GM18517 (cell line): ENCODE measurements at regions not wholly inside any gene's neighbourhood (a gene's known extent, or its start where the extent isn't known, plus 50 kb on each side); places are given as distances from the start of the nearest gene placed in this dataset.

Experiments used
- ATAC-seq: cut with Tn5 transposase; IDR thresholded peaks from one replicate; pipeline ENCODE4 v1.9.1; 2021; ENCODE audit warnings: mild to moderate bottlenecking, moderate library complexity; ENCODE audit not compliant: unreplicated experiment

DNA sequence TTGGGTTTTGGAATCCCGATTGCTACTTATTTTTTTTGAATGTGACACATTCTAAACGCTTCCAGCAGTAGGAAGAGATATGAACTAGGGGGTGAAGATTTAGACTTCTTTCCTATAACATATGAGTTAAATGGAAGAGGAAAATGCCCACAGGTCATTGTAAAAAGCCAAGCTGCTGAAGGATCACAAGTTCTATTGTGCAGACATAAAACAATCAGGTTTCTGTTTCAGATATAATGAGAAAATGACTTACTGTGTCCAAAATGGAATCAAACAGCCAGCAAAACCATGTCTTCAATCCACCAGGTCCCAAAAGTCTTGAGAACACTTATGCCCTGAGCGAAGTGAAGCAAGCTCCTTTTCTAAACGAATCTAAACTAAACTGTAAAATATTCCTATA, 157.0 kb upstream of the SOX9 start:
- no peak for ATAC-seq

DNA sequence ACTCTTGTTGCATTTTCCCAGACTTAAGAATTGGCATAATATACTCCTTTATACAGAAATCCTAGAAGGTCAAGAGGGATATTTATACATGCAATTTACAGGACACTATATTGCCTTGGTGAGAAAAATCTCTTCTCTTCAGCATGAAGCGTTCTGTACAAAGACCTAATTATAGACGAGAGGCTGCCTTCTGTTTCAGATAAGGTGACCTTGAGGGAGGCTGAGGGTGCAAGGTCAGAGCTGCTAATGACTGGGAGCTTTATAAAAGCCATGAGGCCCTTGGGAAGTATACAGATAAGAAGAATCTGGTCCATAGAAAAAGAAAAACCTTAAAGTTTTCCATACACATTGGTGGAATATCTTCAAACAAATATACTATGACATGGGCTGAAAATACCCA, 156.3 kb upstream of the SOX9 start:
- ATAC-seq = no peak

DNA sequence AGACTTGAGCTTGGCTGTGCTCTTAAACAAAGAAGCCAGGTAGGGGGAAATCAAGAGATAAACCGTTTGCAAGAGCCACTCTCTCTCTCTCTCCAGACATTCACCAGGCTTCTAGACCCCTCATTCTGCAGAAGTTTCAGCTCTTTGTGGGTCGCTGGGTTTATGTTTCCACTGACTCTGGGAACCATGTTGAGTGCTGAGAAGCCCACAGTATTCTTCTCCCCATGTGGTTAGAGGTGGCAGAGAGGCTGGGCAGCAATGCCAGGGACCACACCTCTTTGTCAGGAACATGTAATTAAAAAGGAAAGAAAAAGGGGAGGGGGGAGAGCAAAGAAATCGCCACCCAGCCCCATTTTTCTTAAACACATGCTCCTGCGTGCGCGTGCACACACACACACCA, 154.8 kb upstream of the SOX9 start:
- ATAC-seq = no peak

DNA sequence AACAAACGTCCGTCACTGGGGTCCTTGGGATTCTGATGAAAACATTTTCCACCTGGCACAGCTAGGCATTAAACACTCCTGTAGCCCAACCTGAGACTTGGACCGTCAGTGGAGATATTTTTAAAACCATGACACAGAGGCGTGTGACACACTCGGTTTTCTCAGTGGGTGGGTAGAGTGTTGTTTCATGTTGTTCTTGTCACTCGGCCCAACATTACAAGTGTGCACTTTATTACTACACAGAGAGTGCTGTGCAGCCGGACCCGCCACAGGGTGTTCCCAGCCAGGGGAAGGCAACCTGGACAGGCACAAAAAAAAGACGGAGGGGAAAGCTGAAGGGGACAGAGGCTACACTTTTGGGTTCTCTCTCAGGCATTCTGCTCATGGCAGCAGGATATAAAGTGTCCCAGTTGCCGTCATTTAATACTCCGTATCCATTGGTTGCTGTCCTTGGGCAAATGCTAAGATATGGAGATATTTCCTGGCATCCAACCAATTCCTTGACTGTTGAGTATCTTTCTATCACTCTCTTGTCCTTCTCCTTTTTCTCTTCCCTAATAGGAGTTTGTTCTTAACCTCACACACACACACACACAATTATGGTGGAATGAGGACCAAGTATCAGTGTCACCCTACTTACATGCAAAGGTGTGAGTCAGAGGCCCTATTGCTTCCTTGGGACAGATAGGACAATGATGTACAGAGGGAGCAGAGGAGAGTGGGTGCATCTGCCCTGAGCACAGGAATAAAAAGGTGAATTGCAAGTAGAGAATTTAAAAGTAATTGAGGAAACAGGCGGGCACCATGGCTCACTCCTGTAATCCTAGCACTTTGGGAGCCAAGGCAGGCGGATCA, 154.1 kb upstream of the SOX9 start:
- ATAC-seq = no peak

DNA sequence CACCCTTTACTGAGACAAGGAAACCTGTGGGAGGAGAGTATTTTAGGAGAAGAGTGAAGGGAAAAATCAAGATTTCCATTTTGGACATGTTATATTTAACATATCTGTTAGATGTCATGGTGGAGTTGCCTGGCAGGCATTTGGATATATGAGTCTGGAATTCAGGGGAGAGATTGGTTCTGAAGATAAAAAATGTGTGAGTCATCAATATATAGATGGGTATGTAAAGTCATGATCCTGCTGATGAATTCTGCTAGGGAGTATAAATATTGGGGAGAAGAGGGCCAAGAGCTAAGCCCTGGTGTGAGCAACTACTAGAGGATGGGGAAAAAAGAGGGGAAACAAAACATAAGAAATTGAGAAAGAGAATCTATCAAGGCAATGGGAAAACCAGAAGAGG, 151.3 kb upstream of the SOX9 start:
- no peak for ATAC-seq

DNA sequence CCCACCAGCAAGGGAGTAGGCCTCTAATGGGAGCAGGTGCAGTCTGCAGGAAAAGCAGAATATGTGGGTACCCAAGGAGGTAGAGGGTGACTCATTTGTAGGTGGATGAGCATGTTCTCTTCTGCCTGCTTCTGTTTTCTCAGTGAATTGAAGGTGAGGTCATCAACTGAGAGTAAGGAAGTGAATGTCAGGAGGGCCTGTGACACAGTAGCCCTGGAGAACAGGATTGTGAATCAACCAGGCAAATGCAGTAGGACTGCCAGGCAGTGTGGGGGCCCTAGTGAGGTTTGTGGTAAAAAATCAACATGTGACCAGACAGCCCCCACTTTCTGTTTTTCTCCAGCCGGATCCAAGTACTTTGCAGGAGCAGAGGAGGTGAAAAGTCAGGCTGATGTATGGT, 150.5 kb upstream of the SOX9 start:
- no peak for ATAC-seq

DNA sequence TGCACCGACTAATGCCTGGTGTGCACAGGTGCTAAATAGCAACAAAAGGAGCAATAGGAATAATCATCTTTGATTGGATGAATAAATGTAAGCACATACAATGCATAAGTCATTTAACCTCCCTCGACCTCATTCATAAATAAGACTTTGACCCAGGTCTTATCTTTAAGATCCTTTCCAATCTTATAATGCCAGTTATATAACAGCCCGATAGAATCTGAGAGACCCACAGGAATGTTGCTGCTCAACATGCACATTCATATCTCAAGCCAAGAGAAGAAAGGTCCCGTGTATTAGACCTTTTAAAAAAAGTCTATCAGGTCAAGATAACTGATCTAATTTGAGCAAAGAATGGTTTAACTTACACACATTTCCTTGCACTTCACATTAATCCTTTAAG, 146.8 kb upstream of the SOX9 start:
- ATAC-seq = no peak

DNA sequence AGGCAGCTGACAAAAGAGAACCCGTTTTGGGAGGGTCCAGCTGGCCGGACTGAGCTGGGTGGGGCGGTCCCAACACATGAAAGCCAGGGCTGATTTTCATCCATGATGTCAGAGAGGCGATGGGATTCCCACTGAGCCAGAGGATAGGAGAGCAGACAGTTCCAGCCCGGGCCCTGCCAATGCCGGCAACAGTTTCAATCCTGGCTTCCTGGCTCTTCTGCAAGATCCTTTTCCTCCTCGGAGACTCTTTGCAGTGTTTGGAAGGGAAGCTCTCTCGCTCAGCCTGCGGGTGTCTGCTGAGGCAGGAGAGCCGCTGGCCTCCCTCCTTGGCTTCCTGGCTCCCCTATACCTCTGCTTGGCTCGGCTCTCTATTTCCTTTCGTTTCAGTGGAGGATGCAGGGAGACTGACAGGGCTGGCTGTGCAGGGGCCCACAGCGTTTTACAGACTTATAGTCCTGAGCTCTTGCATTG, 145.5 kb upstream of the SOX9 start:
- ATAC-seq = no peak

DNA sequence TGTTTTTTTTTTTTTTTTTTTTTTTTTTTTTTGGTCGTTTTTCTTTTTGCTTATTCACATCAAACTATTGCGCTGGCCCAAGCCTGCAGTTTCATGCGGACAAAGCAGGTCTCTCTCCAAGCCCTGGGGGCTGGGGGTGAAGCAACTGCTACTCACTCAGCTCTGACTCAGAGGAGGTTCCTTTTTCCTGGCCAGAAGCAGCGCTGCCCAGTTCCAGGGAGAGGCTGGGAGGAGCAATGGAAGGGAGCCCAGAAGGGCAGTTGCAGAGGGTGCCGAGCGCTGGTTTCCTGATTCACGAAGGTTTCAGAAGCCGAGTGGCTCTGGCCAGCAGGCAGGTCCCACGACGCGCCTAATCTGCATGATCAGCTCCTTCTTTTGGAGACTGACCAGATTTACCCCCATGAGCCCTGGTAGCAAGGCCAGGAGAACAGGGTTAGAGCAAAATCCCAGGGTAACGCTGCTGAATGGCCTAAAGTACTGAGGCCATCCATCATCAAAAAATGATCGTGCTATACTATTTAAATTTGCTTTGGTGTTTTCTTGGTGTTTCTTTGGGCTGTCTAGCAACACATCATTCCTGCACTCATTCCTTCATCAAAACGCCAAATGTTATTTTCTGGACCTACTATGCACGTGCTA, 144.7 kb upstream of the SOX9 start:
- no peak for ATAC-seq

DNA sequence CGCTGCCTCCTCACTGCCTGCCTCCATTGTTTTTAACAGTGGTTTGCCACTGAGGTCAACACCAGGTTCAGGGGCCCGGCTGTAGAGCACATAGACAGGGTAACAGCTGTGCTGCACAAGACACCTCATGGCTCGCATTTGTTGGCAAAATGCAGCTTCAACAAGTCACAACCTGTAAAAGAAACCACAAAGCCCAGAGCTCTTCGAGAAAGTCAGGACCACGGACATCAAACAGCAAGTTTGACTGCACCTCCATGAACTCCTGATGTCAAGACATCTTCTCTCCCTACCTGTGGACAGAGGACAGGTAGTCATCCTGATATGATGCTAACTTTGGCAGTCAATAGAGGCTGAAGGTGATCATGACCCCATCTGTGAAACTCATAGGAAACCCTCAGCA, 142.4 kb upstream of the SOX9 start:
- no peak for ATAC-seq

DNA sequence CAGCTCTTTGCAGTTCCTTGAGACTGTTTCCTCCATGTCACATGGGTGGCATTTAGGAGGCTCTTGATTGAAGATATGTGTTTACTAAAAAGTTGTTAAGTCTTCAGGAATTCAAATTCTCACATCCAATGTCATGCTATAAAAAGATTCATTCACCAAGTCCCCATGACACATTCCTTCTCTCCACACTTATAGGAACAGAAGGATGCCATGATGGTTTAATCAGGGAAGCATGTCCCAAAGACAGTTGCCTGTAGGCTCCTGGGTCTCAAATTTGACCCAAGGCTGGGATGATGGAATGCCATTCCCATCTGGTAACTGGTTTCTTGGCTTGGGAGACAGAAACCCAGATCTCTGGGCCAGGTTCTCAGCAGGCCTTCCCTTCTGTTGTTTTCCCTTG, 140.6 kb upstream of the SOX9 start:
- ATAC-seq = no peak

DNA sequence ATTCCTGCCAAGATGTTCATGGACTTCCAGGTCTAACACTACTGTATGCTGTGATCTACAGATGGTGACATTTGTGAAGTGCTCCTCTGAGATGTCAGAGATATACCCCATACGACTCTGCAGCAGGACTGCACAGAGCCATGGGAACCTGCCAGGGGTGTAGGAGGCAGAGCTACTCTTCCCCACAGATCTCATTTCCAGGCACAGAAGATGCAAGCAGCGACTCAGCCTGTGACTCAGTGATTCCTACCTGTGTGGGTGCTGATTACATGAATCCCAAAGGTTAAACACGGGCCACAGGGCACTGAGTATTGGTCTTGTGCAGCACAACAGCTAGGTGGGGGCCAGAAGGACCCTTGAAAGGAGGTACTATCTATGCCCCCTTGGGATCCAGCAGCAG, 137.0 kb upstream of the SOX9 start:
- no peak for ATAC-seq

DNA sequence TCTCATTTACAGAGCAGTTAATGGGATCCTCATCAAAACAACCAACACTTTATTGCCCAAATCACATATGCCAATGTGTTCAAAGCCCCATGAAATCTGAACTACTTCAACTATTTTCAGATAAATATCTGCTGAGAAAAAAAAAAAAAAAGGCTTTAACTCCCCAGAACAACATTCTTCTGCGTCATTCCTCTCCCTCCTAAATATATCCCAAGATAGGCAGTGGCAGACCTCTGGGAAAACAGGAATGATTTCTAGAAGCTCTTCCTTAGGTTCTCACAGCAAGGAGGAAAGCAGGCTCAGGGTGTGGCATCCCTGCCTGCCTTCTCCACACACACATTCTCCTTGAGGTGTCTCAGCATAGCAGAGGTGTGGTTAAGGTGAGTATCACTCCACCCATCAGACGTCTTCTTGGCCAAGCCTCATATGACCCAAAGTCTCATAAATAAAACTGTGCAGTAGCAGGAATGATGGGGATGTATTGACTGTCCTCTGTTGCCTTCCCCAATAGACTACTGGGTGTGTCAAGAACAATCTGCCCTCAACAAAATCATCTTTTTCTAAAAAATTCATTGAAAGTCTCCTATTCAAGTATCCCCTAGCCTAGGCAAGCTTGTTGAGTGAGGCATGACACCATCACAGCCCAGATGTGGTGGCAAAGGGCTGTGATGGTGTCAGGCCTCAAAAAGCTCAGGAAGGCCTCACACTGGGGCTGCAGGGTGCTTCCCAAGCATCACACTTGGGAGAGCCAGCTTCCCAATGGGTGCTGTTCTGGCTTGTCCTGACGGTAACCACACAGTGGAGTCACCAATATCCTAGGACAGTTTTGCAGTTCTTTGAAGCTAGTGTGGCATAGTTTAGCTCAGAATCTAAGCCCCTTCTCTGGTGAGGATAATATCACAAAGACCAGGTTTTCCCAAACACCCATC, 135.4 kb upstream of the SOX9 start:
- no peak for ATAC-seq

DNA sequence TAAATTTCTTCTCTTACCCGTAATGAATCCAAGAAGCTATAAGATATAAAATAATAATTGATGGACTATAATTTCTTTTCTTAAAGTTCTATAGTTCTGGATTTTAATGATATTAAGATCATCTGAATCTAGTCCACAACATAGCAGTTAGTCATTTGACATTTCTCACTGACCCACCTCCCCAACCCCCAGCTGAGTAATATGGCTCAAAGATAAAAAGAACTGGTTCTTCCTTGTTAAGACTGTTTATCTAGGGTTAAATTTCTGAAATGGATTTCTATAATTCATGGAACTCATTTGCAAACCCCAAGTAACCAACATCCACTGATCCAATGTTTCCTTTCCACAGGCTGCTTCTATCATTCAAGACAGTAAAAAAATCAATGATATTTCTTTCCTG, 133.9 kb upstream of the SOX9 start:
- ATAC-seq = no peak

DNA sequence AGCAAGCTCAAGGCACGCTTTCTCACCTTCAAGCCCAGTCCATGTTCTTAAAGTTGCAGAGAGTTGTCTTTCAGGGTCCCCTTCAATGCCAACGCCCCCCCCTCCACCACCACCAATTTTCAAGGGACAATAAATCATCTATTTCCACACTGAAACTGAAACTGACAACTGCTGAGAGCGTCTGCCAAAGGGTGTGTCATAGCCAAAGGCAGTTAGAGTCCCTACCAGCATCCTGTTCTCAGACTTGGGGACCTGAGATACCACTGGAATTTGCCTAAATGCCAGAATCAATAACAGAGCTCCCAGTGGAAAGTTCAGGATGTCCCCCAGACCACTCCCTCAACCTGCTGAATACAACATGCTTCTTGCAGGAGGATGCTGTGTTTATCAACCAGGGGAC, 133.2 kb upstream of the SOX9 start:
- ATAC-seq = no peak

DNA sequence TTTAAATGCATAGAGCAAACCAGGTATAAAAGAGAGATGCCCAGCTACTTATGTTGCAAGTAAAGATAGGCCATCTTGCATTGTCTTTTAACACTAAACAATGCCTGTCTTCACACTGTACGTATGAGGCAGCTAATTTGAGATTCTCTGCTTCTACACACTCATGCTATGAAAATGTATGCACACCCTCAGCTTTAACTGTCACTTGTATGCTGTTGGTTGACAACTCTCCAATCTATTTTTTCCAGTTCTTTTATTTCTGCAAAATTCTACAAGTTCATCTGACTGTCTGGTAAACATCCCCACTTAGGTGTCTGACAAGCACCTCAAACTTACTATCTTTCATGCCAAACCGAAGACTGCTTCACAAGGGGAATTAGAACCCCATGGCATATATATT, 131.7 kb upstream of the SOX9 start:
- no peak for ATAC-seq

DNA sequence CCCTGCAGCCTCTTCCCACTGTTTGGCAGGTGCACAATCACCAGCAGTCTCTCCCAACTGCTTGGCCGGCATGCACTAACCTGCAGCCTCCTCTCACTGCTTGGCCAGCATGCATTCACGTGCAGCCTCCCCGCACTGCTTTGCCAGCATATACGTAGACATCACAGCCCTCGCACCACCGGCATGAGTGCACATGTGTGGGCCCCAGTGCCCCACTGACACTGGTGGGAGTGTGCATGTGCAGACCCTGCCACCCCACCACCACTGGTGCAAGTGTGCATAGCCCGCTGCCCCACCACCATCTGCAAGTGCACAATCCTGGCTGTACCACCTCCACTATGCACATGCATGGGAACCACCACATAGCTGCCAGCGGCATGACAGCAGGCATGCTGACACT, 127.5 kb upstream of the SOX9 start:
- no peak for ATAC-seq

DNA sequence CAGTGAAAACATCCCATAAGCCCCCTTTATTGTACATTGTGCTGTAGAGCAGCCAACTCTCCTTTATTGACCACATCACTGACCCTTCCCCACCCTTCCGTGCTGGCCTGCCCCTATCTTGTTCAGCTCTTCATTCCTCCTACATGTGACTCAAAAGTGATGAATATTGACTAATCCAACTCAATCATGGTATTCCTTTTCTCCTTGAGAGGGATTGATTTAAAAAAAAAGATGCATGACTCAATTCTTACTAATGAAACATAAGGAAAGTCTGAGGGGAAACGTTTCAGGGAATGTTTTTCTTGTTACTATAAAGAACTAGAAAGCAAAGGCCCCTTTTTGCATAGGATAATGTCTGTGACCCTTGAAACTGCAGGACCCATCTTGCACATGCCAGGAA, 125.2 kb upstream of the SOX9 start:
- ATAC-seq = no peak

DNA sequence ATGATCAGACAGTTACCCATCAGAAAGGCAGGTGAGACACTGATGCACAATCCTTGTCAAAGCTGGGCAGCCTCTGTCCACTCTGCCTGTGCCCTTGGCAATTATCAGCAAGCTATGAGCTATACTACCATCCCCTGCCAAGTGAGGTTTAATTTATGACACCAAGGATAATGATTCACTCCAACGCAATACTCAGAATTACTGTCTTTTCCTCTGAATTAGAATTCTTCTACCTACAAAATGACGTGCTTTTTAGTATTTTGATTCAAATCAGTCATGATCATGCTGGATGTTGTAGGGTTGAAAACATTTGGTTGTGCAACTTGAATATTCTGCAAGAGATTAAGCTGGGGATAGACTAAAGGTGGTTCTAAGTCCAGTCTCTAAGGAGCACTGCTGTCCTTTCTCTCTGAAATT, 116.8 kb upstream of the SOX9 start:
- ATAC-seq = no peak

DNA sequence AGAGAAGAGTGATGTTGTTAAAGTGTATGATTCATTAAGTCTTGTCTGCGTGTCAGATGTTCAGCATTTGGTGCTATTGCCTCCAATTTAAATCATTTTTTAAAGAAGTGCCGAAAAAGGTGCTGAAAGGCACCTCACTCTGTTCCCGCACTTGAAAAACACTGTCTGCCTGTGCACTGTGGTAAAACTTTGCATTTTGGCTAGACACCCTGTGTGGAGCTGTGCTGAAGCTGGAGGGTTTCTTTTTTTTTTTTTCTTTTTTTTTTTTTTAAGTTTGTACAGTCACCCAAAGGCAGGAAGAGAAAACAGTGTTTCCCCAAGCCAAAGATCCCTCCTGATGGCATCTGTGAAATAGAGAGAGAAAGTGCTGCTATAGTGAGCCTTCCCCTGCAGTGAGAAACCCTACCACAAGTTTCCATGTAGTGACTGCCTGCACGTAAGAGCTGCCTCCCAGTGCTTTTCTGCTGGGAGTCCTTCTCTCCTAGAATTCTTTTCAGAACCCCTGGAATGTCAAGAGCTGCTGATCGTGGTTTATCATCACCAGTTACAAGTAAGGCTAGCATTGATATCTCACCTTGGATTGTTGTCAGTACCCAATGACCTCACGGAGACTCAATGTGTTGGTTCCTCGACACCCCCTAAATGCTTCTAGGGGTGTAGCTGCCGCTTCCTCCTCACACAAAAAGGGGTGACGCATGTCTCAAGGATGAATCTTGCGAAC, 116.0 kb upstream of the SOX9 start:
- peak; percentile 8 for ATAC-seq
